PC-9 (cell line): ENCODE measurements at regions not wholly inside any gene's neighbourhood (a gene's known extent, or its start where the extent isn't known, plus 50 kb on each side); places are given as distances from the start of the nearest gene placed in this dataset.

Experiments used
- BruUV-seq: library from RNA; stranded (reverse); fragments of 400-500 nt; replicated peaks from 2 replicates; lab custom pipeline; 2021; lab: Mats Ljungman, UMichigan
- CTCF ChIA-PET: fragments of 300-600 bp; sonication (Branson Sonifier 250); formaldehyde crosslinking; loops from one replicate; lab custom pipeline; 2022; ENCODE audit warnings: antibody characterized with exemption; lab: Charles Lee
- POLR2A ChIA-PET: fragments of 300-600 bp; sonication (Branson Sonifier 250); formaldehyde crosslinking; loops from one replicate; lab custom pipeline; 2022; ENCODE audit warnings: antibody characterized with exemption; ENCODE audit not compliant: unreplicated experiment; lab: Charles Lee
- DNase-seq, 2 experiments: peaks; one replicate each; pipeline versions ENCODE4 v3.0.0 to v3.0.0-alpha.2; 2015 to 2022; ENCODE audit warnings: mixed read lengths in 1 of 2
- H2AFZ ChIP-seq: fragments of 200-600 bp; sonication (generic); 2 replicates; pipeline ENCODE4 v1.8.1; 2017; ENCODE audit warnings: antibody characterized with exemption
- H3F3A ChIP-seq: fragments of 200-600 bp; sonication (generic); 2 replicates; pipeline ENCODE4 v1.8.1; 2017; ENCODE audit warnings: antibody characterized with exemption, mild to moderate bottlenecking, low read depth; ENCODE audit not compliant: insufficient read depth
- H3K27ac ChIP-seq: fragments of 200-600 bp; sonication (generic); 2 replicates; pipeline ENCODE4 v1.6.1; 2016; ENCODE audit warnings: mixed run types
- H3K27me3 ChIP-seq: fragments of 200-600 bp; sonication (generic); 2 replicates; pipeline ENCODE4 v1.6.1; 2016; ENCODE audit warnings: low read depth, mixed run types; ENCODE audit not compliant: insufficient read depth
- H3K36me3 ChIP-seq: fragments of 200-600 bp; sonication (generic); 2 replicates; pipeline ENCODE4 v1.6.1; 2016; ENCODE audit warnings: low read depth, mixed run types
- H3K4me1 ChIP-seq: fragments of 200-600 bp; sonication (generic); replicated peaks from 2 replicates; pipeline ENCODE4 v1.6.1; 2016; ENCODE audit warnings: mixed run types; ENCODE audit not compliant: insufficient read depth
- H3K4me2 ChIP-seq: fragments of 200-600 bp; sonication (generic); 2 replicates; pipeline ENCODE4 v1.6.1; 2017; ENCODE audit warnings: mixed run types
- H3K4me3 ChIP-seq: fragments of 200-600 bp; sonication (generic); 2 replicates; pipeline ENCODE4 v1.6.1; 2016; ENCODE audit warnings: mixed run types
- H3K79me2 ChIP-seq: fragments of 200-600 bp; sonication (generic); 2 replicates; pipeline ENCODE4 v1.6.1; 2017; ENCODE audit warnings: low read depth, mixed run types
- H3K9me2 ChIP-seq: fragments of 200-600 bp; sonication (generic); 2 replicates; pipeline ENCODE4 v1.8.1; 2017; ENCODE audit warnings: mild to moderate bottlenecking; ENCODE audit not compliant: insufficient read depth
- H3K9me3 ChIP-seq: fragments of 200-600 bp; sonication (generic); 2 replicates; pipeline ENCODE4 v1.8.1; 2016; ENCODE audit warnings: low read depth; ENCODE audit not compliant: insufficient read depth
- H4K20me1 ChIP-seq: fragments of 200-600 bp; sonication (generic); 2 replicates; pipeline ENCODE4 v1.8.1; 2017; ENCODE audit not compliant: insufficient read depth
- CTCF ChIP-seq: fragments of 200-600 bp; sonication (generic); conservative IDR thresholded peaks from 2 replicates; pipeline ENCODE4 v1.6.1; 2017; ENCODE audit warnings: mixed run types, antibody characterized with exemption, mild to moderate bottlenecking, moderate library complexity
- EZH2 ChIP-seq: fragments of 200-600 bp; sonication (generic); IDR thresholded peaks from 2 replicates; pipeline ENCODE4 v1.8.0; 2017; ENCODE audit warnings: antibody characterized with exemption, low read depth
- intact Hi-C: fragments of 100-400 bp; cut with micrococcal nuclease; formaldehyde crosslinking; loops from one replicate; pipeline ENCODE4 v1.10.0; 2022; ENCODE audit not compliant: unreplicated experiment

GRCh38 chr3:18036450-18036815 lies 294.0 kb upstream of the TBC1D5 start:
- H3F3A ChIP-seq, result no peaks in the 10 kb centered on the region
- no TSS peak for BruUV-seq
- no peak overlapping the region for H2AFZ ChIP-seq
- no peaks in the 10 kb centered on the region; the same call in 1 of the 2 replicates for H3K9me3 ChIP-seq
- no peak overlapping the region for H3K27ac ChIP-seq
- no peak overlapping the region for H3K4me3 ChIP-seq
- no peaks in the 10 kb centered on the region for H3K36me3 ChIP-seq
- no peaks in the 10 kb centered on the region for H3K27me3 ChIP-seq
- no peaks in the 10 kb centered on the region for H4K20me1 ChIP-seq
- no peak overlapping the region for H3K4me2 ChIP-seq
- no peak for TF ChIP-seq CTCF
- no peak for TF ChIP-seq EZH2
- no peaks in the 10 kb centered on the region for H3K4me1 ChIP-seq
- intact Hi-C loops, result no loop called here
- no peaks in the 10 kb centered on the region for H3K9me2 ChIP-seq
- DNase-seq, result no peak
- no peaks in the 10 kb centered on the region for H3K79me2 ChIP-seq
- ChIA-PET POLR2A (no interaction called here), CTCF (no interaction called here)

DNA sequence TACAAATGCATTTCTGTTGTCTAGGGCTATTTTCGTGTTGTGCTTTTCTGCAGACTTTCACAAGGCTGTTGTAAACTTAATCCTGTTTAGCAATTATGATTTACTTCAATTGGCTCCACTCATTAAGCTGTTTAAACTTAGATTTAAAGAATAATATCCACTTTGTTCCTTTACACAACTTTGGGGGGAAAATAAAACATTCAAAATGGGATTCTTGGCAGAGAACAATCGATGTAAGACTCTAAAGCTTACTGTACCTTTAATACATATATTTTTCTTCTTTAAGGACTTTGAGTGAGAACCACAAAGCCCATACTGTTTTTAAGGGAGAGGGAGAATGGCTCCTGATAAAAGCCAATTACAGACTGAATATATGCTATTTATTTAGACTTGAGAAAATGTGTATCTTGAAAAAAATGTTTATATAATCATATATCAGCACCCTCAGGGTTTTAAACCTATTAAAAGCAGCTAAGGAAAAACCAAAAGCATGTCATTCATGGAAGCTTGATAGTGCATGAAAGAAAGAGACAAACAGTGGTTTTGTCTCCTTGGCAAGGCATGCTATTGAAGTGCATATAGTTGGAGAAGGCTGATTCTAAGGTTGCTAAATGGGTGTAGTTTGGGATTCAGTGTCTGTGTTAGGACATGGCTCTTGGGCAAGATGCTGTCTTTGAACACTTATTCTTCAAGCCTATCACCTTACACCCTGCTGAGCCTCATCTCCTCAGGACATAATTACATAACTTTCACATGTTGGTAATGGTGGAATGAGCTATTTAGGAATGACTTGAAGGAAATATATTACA lies 293.4 kb upstream of the TBC1D5 start:
- H3K9me3 ChIP-seq, result no peaks in the 10 kb centered on the region
- no peaks in the 10 kb centered on the region for H3K36me3 ChIP-seq
- H3K4me2 ChIP-seq, result no peak overlapping the region
- no peaks in the 10 kb centered on the region for H3K4me1 ChIP-seq
- no peaks in the 10 kb centered on the region for H3K79me2 ChIP-seq
- no peak for DNase-seq
- BruUV-seq, result no TSS peak
- H3K27ac ChIP-seq, result no peak overlapping the region
- no peaks in the 10 kb centered on the region for H3F3A ChIP-seq
- H3K4me3 ChIP-seq, result no peak overlapping the region
- H3K9me2 ChIP-seq, result no peaks in the 10 kb centered on the region
- H3K27me3 ChIP-seq, result no peaks in the 10 kb centered on the region
- TF ChIP-seq CTCF, result no peak
- no peak for TF ChIP-seq EZH2
- intact Hi-C loops, result no loop called here
- CTCF ChIA-PET, result no interaction called here
- POLR2A ChIA-PET, result no interaction called here
- no peak overlapping the region for H2AFZ ChIP-seq
- no peaks in the 10 kb centered on the region for H4K20me1 ChIP-seq

DNA sequence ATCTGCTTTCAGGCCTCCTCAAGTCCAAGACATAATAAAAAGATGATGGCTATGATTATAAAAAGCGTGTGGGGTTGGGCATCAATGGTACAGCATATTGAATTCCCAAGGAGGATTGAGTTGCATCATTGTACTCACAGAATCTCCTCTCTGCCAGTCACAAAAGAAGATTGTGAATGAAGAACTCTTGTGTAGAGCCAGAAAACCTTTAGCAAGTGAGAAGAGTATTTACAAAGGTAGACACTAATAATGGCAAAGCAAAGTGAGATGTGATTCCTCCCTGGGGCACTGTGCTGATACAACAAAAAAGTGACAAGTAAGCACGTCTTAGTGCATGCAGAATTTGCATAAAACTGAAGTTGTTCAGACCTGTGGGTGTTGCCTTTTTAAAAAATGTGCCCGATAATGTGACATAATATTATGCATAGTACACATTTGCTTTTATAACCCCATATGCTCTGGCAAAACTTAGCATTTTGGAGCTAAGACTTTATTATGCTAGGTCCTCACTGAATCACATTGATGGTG lies 291.2 kb upstream of the TBC1D5 start:
- H3K36me3 ChIP-seq, result no peaks in the 10 kb centered on the region
- no peaks in the 10 kb centered on the region for H3K79me2 ChIP-seq
- H3K9me2 ChIP-seq, result no peaks in the 10 kb centered on the region
- H3K27me3 ChIP-seq, result no peaks in the 10 kb centered on the region
- H3K27ac ChIP-seq, result no peak overlapping the region
- ChIA-PET POLR2A (no interaction called here), CTCF (no interaction called here)
- no peak overlapping the region for H2AFZ ChIP-seq
- TF ChIP-seq CTCF, result no peak
- TF ChIP-seq EZH2, result no peak
- H3K4me2 ChIP-seq, result no peak overlapping the region
- no peaks in the 10 kb centered on the region for H3K9me3 ChIP-seq
- no peaks in the 10 kb centered on the region for H3K4me1 ChIP-seq
- no TSS peak for BruUV-seq
- H3K4me3 ChIP-seq, result no peak overlapping the region
- H3F3A ChIP-seq, result no peaks in the 10 kb centered on the region
- intact Hi-C loops, result no loop called here
- DNase-seq, result no peak
- no peaks in the 10 kb centered on the region for H4K20me1 ChIP-seq
